GM23338 (cell line): ENCODE measurements at regions not wholly inside any gene's neighbourhood (a gene's known extent, or its start where the extent isn't known, plus 50 kb on each side); places are given as distances from the start of the nearest gene placed in this dataset.

Experiments
- ATAC-seq: fragments of 200-7000 bp; cut with Tn5 transposase; 3 replicates; pipeline ENCODE4 v1.9.1; 2020
- DNase-seq: peaks from one replicate; pipeline ENCODE4 v3.0.0-alpha.2; 2015; ENCODE audit warnings: low spot score
- H2AFZ ChIP-seq: fragments of 200-600 bp; sonication (generic); 2 replicates; pipeline ENCODE4 v1.8.0; 2016; ENCODE audit warnings: antibody characterized with exemption, mild to moderate bottlenecking, moderate library complexity
- H3F3A ChIP-seq: fragments of 200-600 bp; sonication (generic); replicated peaks from 2 replicates; pipeline ENCODE4 v1.8.0; 2017; ENCODE audit warnings: antibody characterized with exemption, mixed run types, low read depth
- H3K27ac ChIP-seq: fragments of 200-600 bp; sonication (generic); 2 replicates; pipeline ENCODE4 v1.6.1; 2016; ENCODE audit warnings: low read depth
- H3K27me3 ChIP-seq: fragments of 200-600 bp; sonication (generic); 2 replicates; pipeline ENCODE4 v1.8.0; 2016; ENCODE audit warnings: mild to moderate bottlenecking, mixed run types, moderate library complexity; ENCODE audit not compliant: insufficient read depth
- H3K36me3 ChIP-seq: fragments of 200-600 bp; sonication (generic); 2 replicates; pipeline ENCODE4 v1.8.0; 2016; ENCODE audit warnings: mild to moderate bottlenecking; ENCODE audit not compliant: insufficient read depth
- H3K4me1 ChIP-seq: fragments of 200-600 bp; sonication (generic); 2 replicates; pipeline ENCODE4 v1.8.0; 2016; ENCODE audit warnings: mild to moderate bottlenecking, moderate library complexity; ENCODE audit not compliant: insufficient read depth
- H3K4me2 ChIP-seq: fragments of 200-600 bp; sonication (generic); 2 replicates; pipeline ENCODE4 v1.7.1; 2017; ENCODE audit warnings: mixed run types
- H3K4me3 ChIP-seq: fragments of 200-600 bp; sonication (generic); 2 replicates; pipeline ENCODE4 v1.6.1; 2016; ENCODE audit warnings: mixed run types
- H3K79me2 ChIP-seq: fragments of 200-600 bp; sonication (generic); replicated peaks from 2 replicates; pipeline ENCODE4 v1.8.0; 2017; ENCODE audit warnings: mild to moderate bottlenecking; ENCODE audit not compliant: insufficient read depth
- H3K9me2 ChIP-seq: fragments of 200-600 bp; sonication (generic); 2 replicates; pipeline ENCODE4 v1.8.0; 2017; ENCODE audit not compliant: insufficient read depth
- H4K20me1 ChIP-seq: fragments of 200-600 bp; sonication (generic); replicated peaks from 2 replicates; pipeline ENCODE4 v1.8.0; 2017; ENCODE audit warnings: mild to moderate bottlenecking; ENCODE audit not compliant: insufficient read depth
- H3K27ac Mint-ChIP-seq: 2 replicates; pipeline ENCODE4 v1.8.0; 2020; ENCODE audit warnings: inconsistent platforms, mild to moderate bottlenecking, moderate library complexity, mixed read lengths
- H3K27me3 Mint-ChIP-seq: 3 replicates; pipeline ENCODE4 v1.8.0; 2022; ENCODE audit warnings: low read depth, mild to moderate bottlenecking, moderate library complexity, mixed read lengths, inconsistent platforms; ENCODE audit not compliant: insufficient read depth, poor library complexity
- H3K36me3 Mint-ChIP-seq: 3 replicates; pipeline ENCODE4 v1.8.0; 2021; ENCODE audit warnings: low read depth, mild to moderate bottlenecking, inconsistent platforms, moderate library complexity, mixed read lengths
- H3K4me1 Mint-ChIP-seq: 3 replicates; pipeline ENCODE4 v1.8.0; 2020; ENCODE audit warnings: mild to moderate bottlenecking, inconsistent platforms, mixed read lengths
- H3K4me3 Mint-ChIP-seq: 3 replicates; pipeline ENCODE4 v1.8.0; 2021; ENCODE audit warnings: moderate library complexity, mild to moderate bottlenecking, inconsistent platforms, mixed read lengths
- H3K9me3 Mint-ChIP-seq: 3 replicates; pipeline ENCODE4 v1.8.0; 2020; ENCODE audit warnings: moderate library complexity, mild to moderate bottlenecking, inconsistent platforms, mixed read lengths
- CREB1 ChIP-seq: fragments of 250-450 bp; sonication (Bioruptor Pico); IDR thresholded peaks from 2 replicates; pipeline ENCODE4 v1.5.0; 2020; ENCODE audit warnings: low read depth, mild to moderate bottlenecking, moderate library complexity
- EZH2 ChIP-seq: fragments of 200-600 bp; sonication (generic); IDR thresholded peaks from one replicate; pipeline ENCODE4 v1.8.0; 2017; ENCODE audit warnings: antibody characterized with exemption, mild to moderate bottlenecking, low read depth; ENCODE audit not compliant: unreplicated experiment
- EZH2phosphoT487 ChIP-seq: fragments of 200-600 bp; sonication (generic); IDR thresholded peaks from one replicate; pipeline ENCODE4 v1.8.1; 2018; ENCODE audit warnings: antibody characterized with exemption; ENCODE audit not compliant: unreplicated experiment
- JUNB ChIP-seq: IDR thresholded peaks from one replicate; pipeline ENCODE4 v1.6.1; 2016; ENCODE audit warnings: antibody characterized with exemption; ENCODE audit not compliant: unreplicated experiment
- NANOG ChIP-seq: IDR thresholded peaks from 2 replicates; pipeline ENCODE4 v1.6.1; 2016; ENCODE audit warnings: antibody characterized with exemption, borderline replicate concordance
- POLR2AphosphoS5 ChIP-seq: IDR thresholded peaks from 2 replicates; pipeline ENCODE4 v1.6.1; 2016; ENCODE audit warnings: antibody characterized with exemption, low read depth
- STAT1 ChIP-seq: IDR thresholded peaks from one replicate; pipeline ENCODE4 v1.6.1; 2016; ENCODE audit warnings: antibody characterized with exemption; ENCODE audit not compliant: unreplicated experiment
- ZNF114 ChIP-seq: fragments of 250-450 bp; sonication (Bioruptor Pico); IDR thresholded peaks from 2 replicates; pipeline ENCODE4 v1.5.0; 2020; ENCODE audit warnings: mild to moderate bottlenecking, moderate library complexity
- ZNF331 ChIP-seq: fragments of 250-450 bp; sonication (Bioruptor Pico); IDR thresholded peaks from 2 replicates; pipeline ENCODE4 v1.5.0; 2020; ENCODE audit warnings: low read depth, mild to moderate bottlenecking, moderate library complexity
- TF ChIP-seq, protein P1 (sequence below), 2 experiments: fragments of 200-600 bp in 1 of 2; sonication (generic) in 1 of 2; conservative IDR thresholded peaks; 2 replicates each; pipeline versions ENCODE4 v1.5.1 to v1.6.1; 2016 to 2017; ENCODE audit warnings: antibody characterized with exemption in 2 of 2, low read depth in 2 of 2, mild to moderate bottlenecking in 2 of 2, moderate library complexity in 1 of 2
- TF ChIP-seq, protein P2 (sequence below): IDR thresholded peaks from one replicate; pipeline ENCODE4 v1.6.1; 2018; ENCODE audit warnings: antibody characterized with exemption; ENCODE audit not compliant: unreplicated experiment
- TF ChIP-seq, protein P3 (sequence below): IDR thresholded peaks from 2 replicates; pipeline ENCODE4 v1.6.1; 2016; ENCODE audit warnings: antibody characterized with exemption

DNA sequence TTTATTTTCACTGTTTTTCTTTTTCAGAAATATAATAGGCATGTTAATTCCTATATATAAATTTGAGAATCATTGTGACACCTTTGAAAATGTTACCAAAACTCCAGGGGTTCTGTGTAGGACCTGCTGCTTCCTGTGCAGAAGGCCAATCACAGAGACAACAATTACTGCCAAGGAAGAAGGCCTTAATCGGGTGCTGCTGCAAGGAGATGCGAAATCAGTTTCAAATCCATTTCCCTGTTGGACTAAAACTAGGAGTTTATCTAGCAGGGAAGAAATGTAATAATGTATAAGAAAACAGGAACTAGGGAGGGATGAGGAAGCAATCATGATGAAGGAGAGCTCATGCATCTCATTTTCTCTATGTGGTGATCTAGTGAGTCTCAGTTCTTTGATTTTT lies 209.7 kb upstream of the NUDT12 start (continued):
- TF ChIP-seq, protein P1, sequence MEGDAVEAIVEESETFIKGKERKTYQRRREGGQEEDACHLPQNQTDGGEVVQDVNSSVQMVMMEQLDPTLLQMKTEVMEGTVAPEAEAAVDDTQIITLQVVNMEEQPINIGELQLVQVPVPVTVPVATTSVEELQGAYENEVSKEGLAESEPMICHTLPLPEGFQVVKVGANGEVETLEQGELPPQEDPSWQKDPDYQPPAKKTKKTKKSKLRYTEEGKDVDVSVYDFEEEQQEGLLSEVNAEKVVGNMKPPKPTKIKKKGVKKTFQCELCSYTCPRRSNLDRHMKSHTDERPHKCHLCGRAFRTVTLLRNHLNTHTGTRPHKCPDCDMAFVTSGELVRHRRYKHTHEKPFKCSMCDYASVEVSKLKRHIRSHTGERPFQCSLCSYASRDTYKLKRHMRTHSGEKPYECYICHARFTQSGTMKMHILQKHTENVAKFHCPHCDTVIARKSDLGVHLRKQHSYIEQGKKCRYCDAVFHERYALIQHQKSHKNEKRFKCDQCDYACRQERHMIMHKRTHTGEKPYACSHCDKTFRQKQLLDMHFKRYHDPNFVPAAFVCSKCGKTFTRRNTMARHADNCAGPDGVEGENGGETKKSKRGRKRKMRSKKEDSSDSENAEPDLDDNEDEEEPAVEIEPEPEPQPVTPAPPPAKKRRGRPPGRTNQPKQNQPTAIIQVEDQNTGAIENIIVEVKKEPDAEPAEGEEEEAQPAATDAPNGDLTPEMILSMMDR (conservative IDR thresholded peaks at IDR 0.05; ENCODE audit: low read depth in 2 of 2): no peak
- TF ChIP-seq STAT1 (no peak), EZH2phosphoT487 (no peak), ZNF114 (CRISPR knock-in tag) (no peak), EZH2 (no peak), CREB1 (no peak), POLR2AphosphoS5 (no peak), NANOG (no peak), JUNB (no peak)
- TF ChIP-seq, protein P2, sequence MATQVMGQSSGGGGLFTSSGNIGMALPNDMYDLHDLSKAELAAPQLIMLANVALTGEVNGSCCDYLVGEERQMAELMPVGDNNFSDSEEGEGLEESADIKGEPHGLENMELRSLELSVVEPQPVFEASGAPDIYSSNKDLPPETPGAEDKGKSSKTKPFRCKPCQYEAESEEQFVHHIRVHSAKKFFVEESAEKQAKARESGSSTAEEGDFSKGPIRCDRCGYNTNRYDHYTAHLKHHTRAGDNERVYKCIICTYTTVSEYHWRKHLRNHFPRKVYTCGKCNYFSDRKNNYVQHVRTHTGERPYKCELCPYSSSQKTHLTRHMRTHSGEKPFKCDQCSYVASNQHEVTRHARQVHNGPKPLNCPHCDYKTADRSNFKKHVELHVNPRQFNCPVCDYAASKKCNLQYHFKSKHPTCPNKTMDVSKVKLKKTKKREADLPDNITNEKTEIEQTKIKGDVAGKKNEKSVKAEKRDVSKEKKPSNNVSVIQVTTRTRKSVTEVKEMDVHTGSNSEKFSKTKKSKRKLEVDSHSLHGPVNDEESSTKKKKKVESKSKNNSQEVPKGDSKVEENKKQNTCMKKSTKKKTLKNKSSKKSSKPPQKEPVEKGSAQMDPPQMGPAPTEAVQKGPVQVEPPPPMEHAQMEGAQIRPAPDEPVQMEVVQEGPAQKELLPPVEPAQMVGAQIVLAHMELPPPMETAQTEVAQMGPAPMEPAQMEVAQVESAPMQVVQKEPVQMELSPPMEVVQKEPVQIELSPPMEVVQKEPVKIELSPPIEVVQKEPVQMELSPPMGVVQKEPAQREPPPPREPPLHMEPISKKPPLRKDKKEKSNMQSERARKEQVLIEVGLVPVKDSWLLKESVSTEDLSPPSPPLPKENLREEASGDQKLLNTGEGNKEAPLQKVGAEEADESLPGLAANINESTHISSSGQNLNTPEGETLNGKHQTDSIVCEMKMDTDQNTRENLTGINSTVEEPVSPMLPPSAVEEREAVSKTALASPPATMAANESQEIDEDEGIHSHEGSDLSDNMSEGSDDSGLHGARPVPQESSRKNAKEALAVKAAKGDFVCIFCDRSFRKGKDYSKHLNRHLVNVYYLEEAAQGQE: no peak

DNA sequence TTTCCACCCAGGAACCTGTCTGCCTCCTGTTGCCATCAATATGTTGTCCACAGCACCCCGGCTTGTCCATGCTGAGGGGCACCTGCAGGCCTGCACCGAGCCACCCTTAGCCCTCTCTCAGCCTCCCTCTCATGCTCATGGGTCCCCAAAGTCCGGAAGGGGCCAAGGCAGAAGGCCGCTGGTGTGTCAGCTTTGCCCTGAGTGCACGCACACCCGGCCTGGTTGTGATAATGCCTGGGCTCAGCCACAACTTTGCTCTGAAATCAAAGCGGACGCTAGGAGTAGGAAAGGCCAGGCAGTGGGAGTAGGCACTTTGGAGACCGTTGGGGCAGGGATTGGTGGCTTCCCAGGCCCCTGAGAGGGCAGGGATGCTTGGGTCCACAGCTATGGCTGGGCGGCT lies 201.8 kb upstream of the NUDT12 start:
- Histone ChIP-seq H3K36me3 (no peaks in the 10 kb centered on the region), H3K27ac (no peak overlapping the region), H3K4me2 (no peak overlapping the region), H3K9me2 (no peaks in the 10 kb centered on the region), H3F3A (no peaks in the 10 kb centered on the region), H3K4me3 (no peak overlapping the region), H3K27me3 (no peaks in the 10 kb centered on the region), H3K79me2 (no peaks in the 10 kb centered on the region), H3K4me1 (no peaks in the 10 kb centered on the region), H2AFZ (no peak overlapping the region), H4K20me1 (no peaks in the 10 kb centered on the region)
- H3K4me1 Mint-ChIP-seq: no peaks in the 10 kb centered on the region
- no peaks in the 10 kb centered on the region for H3K27me3 Mint-ChIP-seq
- no peaks in the 10 kb centered on the region for H3K36me3 Mint-ChIP-seq
- no peak overlapping the region for H3K27ac Mint-ChIP-seq
- H3K4me3 Mint-ChIP-seq: no peak overlapping the region
- DNase-seq (no peak), ATAC-seq (no peak)
- TF ChIP-seq STAT1 (no peak), POLR2AphosphoS5 (no peak)
- H3K9me3 Mint-ChIP-seq: no peaks in the 10 kb centered on the region; the same call in 1 of the 3 replicates

DNA sequence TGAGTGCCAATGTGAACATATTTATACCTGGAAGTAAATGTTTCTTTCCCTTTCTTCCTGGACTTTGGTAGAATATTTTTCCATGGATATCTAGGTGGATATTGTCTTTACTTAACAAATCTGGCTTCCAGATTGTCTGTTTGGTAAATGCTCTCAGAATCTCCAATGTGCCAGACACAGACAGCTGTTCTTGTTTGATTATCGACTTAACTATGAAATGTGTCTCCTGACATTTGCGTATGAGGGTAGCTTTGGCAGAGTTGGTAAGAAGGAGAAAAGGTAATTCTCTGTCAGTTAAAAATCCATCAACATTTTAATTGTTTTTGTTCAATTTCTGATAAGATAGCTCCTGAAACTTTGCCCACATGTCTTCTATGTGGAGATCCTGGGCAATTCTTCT lies 196.4 kb upstream of the NUDT12 start:
- Mint-ChIP-seq H3K27me3 (no peaks in the 10 kb centered on the region), H3K9me3 (no peaks in the 10 kb centered on the region), H3K4me3 (no peak overlapping the region), H3K4me1 (no peaks in the 10 kb centered on the region), H3K27ac (no peak overlapping the region; the same call in 1 of the 2 replicates), H3K36me3 (no peaks in the 10 kb centered on the region)
- H3K4me2 ChIP-seq: no peak overlapping the region
- H2AFZ ChIP-seq: no peak overlapping the region; the same call in 1 of the 2 replicates
- no peaks in the 10 kb centered on the region for H3F3A ChIP-seq
- no peaks in the 10 kb centered on the region for H3K79me2 ChIP-seq
- no peak overlapping the region for H3K27ac ChIP-seq
- no peak overlapping the region for H3K4me3 ChIP-seq
- DNase-seq: no peak
- no peaks in the 10 kb centered on the region for H3K27me3 ChIP-seq
- no peaks in the 10 kb centered on the region for H4K20me1 ChIP-seq
- H3K4me1 ChIP-seq: no peaks in the 10 kb centered on the region
- no peak for ATAC-seq
- H3K36me3 ChIP-seq: no peaks in the 10 kb centered on the region
- no peaks in the 10 kb centered on the region for H3K9me2 ChIP-seq
- TF ChIP-seq STAT1 (no peak), ZNF331 (no peak)
- TF ChIP-seq, protein P3, sequence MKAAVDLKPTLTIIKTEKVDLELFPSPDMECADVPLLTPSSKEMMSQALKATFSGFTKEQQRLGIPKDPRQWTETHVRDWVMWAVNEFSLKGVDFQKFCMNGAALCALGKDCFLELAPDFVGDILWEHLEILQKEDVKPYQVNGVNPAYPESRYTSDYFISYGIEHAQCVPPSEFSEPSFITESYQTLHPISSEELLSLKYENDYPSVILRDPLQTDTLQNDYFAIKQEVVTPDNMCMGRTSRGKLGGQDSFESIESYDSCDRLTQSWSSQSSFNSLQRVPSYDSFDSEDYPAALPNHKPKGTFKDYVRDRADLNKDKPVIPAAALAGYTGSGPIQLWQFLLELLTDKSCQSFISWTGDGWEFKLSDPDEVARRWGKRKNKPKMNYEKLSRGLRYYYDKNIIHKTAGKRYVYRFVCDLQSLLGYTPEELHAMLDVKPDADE: no peak
